Peyer's patch (tissue), 4 donors: ENCODE measurements at regions not wholly inside any gene's neighbourhood (a gene's known extent, or its start where the extent isn't known, plus 50 kb on each side); places are given as distances from the start of the nearest gene placed in this dataset.

Experiments used
- CTCF ChIP-seq, 6 experiments: fragments of 450-650 bp in 4 of 6; fragments of 200-600 bp in 2 of 6; sonication (generic) in 1 of 6; IDR thresholded peaks; one replicate each; pipeline ENCODE4 v1.5.1; 2017 to 2019; ENCODE audit warnings: antibody characterized with exemption in 6 of 6, mild to moderate bottlenecking in 3 of 6, moderate library complexity in 1 of 6
- POLR2A ChIP-seq, 2 donors: fragments of 450-650 bp; IDR thresholded peaks; one replicate each; pipeline ENCODE4 v1.5.1; 2017; ENCODE audit warnings: antibody characterized with exemption in 2 of 2, mild to moderate bottlenecking in 2 of 2, moderate library complexity in 2 of 2

- TF ChIP-seq CTCF (IDR thresholded peaks at IDR 0.05) = no peak
- TF ChIP-seq POLR2A (IDR thresholded peaks at IDR 0.05) = no peak
These were observed 140.9 kb downstream of the RPLP1 start for GRCh38 chr15:69593488-69593887.
